PFSK-1 (cell line): ENCODE measurements at regions not wholly inside any gene's neighbourhood (a gene's known extent, or its start where the extent isn't known, plus 50 kb on each side); places are given as distances from the start of the nearest gene placed in this dataset.

Experiments
- POLR2AphosphoS5 ChIP-seq: IDR thresholded peaks from 2 replicates; pipeline ENCODE4 v1.6.1; 2012; ENCODE audit warnings: low read depth, mild to moderate bottlenecking, control low read depth, low read length, moderate library complexity
- SIN3A ChIP-seq: IDR thresholded peaks from 2 replicates; pipeline ENCODE4 v1.6.1; 2012; ENCODE audit warnings: mild to moderate bottlenecking, low read length, moderate library complexity, borderline replicate concordance; ENCODE audit not compliant: insufficient read depth
- TAF1 ChIP-seq: IDR thresholded peaks from 2 replicates; pipeline ENCODE4 v1.6.1; 2012; ENCODE audit warnings: low read length, control low read depth, borderline replicate concordance; ENCODE audit not compliant: insufficient read depth
- TF ChIP-seq, protein P1 (sequence below), 2 experiments: IDR thresholded peaks; 2 replicates each; pipeline versions ENCODE4 v1.6.1 to v1.8.0; 2011 to 2012; ENCODE audit warnings: low read depth in 2 of 2, low read length in 2 of 2, control low read depth in 1 of 2, inconsistent platforms in 1 of 2, mild to moderate bottlenecking in 1 of 2, moderate library complexity in 1 of 2; ENCODE audit not compliant: insufficient read depth in 1 of 2

DNA sequence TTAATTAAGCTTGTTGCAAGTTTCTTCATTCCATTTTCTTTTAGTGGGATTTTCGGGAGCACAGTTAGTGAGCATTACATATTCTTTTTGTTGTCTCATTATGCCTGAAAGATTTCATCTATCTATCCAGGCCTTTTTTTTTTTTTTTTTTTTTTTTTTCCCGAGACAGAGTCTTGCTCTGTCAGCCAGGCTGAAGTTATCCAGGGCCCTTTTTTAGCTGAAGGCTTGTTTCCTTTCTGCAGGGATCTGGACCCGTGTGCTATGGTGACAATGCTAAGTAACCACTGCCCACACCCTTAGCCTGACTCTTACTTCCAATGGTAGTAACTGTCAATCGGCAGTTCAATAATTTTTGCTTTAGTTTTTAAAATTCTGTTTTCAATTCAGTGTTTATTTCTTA is 190.8 kb upstream of the MTPN start:
- no peak for TF ChIP-seq POLR2AphosphoS5
- TF ChIP-seq, protein P1, sequence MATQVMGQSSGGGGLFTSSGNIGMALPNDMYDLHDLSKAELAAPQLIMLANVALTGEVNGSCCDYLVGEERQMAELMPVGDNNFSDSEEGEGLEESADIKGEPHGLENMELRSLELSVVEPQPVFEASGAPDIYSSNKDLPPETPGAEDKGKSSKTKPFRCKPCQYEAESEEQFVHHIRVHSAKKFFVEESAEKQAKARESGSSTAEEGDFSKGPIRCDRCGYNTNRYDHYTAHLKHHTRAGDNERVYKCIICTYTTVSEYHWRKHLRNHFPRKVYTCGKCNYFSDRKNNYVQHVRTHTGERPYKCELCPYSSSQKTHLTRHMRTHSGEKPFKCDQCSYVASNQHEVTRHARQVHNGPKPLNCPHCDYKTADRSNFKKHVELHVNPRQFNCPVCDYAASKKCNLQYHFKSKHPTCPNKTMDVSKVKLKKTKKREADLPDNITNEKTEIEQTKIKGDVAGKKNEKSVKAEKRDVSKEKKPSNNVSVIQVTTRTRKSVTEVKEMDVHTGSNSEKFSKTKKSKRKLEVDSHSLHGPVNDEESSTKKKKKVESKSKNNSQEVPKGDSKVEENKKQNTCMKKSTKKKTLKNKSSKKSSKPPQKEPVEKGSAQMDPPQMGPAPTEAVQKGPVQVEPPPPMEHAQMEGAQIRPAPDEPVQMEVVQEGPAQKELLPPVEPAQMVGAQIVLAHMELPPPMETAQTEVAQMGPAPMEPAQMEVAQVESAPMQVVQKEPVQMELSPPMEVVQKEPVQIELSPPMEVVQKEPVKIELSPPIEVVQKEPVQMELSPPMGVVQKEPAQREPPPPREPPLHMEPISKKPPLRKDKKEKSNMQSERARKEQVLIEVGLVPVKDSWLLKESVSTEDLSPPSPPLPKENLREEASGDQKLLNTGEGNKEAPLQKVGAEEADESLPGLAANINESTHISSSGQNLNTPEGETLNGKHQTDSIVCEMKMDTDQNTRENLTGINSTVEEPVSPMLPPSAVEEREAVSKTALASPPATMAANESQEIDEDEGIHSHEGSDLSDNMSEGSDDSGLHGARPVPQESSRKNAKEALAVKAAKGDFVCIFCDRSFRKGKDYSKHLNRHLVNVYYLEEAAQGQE (IDR thresholded peaks at IDR 0.05; ENCODE audit: insufficient read depth in 1 of 2, low read depth in 2 of 2, low read length in 2 of 2): no peak
- no peak for TF ChIP-seq TAF1
- no peak for TF ChIP-seq SIN3A
